ENCODE measurements at regions not wholly inside any gene's neighbourhood (a gene's known extent, or its start where the extent isn't known, plus 50 kb on each side); places are given as distances from the start of the nearest gene placed in this dataset.

DNA sequence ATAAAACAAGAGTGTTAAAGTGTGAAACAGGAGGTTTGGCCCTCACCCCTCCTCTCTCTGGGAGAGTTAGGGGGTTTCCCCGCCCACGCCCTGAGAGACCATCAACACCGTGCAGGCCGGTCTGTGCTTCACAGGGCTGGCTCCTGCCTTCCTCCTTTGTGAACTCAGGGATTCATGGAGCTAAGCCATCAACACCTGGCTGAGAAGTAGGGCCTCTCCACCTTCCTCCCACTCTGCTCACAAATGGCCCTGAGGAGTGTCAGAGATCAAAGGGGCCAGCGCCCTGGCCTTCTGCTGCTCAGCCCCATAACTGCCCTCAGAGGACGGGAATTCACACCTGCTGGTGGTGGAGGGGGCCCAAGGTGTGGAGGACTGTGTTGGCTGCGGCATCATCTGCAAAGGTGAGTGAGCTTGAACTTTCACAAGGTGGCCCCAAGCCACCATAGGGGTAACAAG, 88.6 kb downstream of the PSMB1 start:
- intact Hi-C loops (cut with DNase I; ENCODE audit: low total_unique reads), result no loop called here
- 65 to 88% (median 70%) methylated on average over 5 to 7 of the region's 7 CpGs for WGBS, 5 donors

DNA sequence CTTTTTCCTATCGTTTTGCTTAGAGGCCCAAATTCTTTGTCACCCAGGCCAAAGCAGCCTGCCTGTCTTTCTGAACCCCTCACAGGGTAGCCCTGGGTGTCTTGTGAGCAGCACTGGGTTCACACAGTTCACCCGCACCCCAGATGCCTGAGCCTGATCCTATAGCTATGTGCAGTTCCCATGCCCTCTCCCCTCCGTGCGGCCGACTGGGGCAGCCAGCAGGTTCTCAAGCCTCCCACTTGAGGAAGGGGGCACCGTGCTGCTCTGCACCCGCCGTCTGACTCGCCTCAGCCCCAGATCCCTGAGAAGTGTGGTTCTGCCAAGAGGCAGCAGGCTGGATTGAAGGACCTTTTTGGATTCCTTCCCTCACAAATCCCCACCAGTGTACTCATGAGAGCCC, 89.0 kb downstream of the PSMB1 start:
- TF ChIP-seq EP300 (IDR thresholded peaks at IDR 0.05), result no peak
- TF ChIP-seq POLR2A (IDR thresholded peaks at IDR 0.05), result no peak
- TF ChIP-seq, protein P1, sequence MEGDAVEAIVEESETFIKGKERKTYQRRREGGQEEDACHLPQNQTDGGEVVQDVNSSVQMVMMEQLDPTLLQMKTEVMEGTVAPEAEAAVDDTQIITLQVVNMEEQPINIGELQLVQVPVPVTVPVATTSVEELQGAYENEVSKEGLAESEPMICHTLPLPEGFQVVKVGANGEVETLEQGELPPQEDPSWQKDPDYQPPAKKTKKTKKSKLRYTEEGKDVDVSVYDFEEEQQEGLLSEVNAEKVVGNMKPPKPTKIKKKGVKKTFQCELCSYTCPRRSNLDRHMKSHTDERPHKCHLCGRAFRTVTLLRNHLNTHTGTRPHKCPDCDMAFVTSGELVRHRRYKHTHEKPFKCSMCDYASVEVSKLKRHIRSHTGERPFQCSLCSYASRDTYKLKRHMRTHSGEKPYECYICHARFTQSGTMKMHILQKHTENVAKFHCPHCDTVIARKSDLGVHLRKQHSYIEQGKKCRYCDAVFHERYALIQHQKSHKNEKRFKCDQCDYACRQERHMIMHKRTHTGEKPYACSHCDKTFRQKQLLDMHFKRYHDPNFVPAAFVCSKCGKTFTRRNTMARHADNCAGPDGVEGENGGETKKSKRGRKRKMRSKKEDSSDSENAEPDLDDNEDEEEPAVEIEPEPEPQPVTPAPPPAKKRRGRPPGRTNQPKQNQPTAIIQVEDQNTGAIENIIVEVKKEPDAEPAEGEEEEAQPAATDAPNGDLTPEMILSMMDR (IDR thresholded peaks at IDR 0.05), result no peak
- no peak for TF ChIP-seq POLR2AphosphoS5 (IDR thresholded peaks at IDR 0.05)
- Histone ChIP-seq H3K4me1 (peaks cover 0 to 10% (median 3%) of the 10 kb centered on the region in 4 donors), H3K27me3 (peaks cover 0 to 14% (median 0%) of the 10 kb centered on the region in 3 donors), H3K9me3 (no peaks in the 10 kb centered on the region), H3K27ac (no peak overlapping the region), H3K36me3 (no peaks in the 10 kb centered on the region), H3K4me3 (no peak overlapping the region)
- DNase-seq, result no peak
- intact Hi-C loops (cut with DNase I; ENCODE audit: low total_unique reads), result no loop called here
- 74 to 85% (median 77%) methylated on average over 9 of the region's 9 CpGs for WGBS, 5 donors

More for the DNA sequence above, 88.6 kb downstream of the PSMB1 start:
- no peak for DNase-seq
- Histone ChIP-seq H3K4me1 (peaks cover 0 to 9% (median 2%) of the 10 kb centered on the region in 4 donors), H3K4me3 (no peak overlapping the region), H3K27ac (no peak overlapping the region), H3K9me3 (no peaks in the 10 kb centered on the region), H3K27me3 (peaks cover 0 to 14% (median 0%) of the 10 kb centered on the region in 3 donors), H3K36me3 (no peaks in the 10 kb centered on the region)
- TF ChIP-seq POLR2A (IDR thresholded peaks at IDR 0.05) (no peak), EP300 (IDR thresholded peaks at IDR 0.05) (no peak), POLR2AphosphoS5 (IDR thresholded peaks at IDR 0.05) (no peak)
- TF ChIP-seq, protein P1 (IDR thresholded peaks at IDR 0.05), result no peak

DNA sequence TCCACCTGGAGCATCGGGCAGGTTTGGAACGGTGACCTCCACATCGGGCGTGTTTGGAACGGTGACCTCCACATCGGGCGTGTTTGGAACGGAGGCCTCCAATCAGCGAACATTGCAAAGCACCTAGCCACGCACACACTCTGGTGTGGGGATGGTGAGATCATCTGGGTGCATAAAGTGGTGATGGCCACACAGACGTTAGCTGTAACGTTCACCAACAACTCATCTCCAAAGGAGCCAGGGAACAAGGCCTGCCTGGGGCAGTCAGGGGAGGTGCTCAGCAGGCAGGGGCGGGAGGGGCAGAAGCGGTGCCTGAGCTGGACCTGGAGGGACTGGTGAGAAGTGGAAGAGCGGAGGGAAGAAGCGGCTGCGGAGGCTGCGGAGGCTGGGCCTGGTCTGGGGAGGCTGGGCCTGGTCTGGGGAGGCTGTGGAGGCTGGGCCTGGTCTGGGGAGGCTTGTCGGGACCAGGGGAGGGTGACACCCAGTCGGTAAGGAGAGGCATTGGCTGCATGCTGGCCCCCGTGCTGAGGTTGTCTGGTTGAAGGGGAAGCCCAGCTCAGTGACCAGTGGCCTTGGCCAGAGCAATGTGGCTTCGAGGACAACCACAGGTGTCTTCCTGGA, 89.9 kb downstream of the PSMB1 start:
- H3K27me3 ChIP-seq, result peaks cover 0 to 14% (median 0%) of the 10 kb centered on the region in 3 donors
- no peak overlapping the region for H3K27ac ChIP-seq
- no peaks in the 10 kb centered on the region for H3K36me3 ChIP-seq
- no peak overlapping the region for H3K4me3 ChIP-seq
- 86 to 91% (median 87%) methylated on average over 15 to 22 of the region's 22 CpGs for WGBS, 5 donors
- no peak for TF ChIP-seq POLR2AphosphoS5 (IDR thresholded peaks at IDR 0.05)
- TF ChIP-seq EP300 (IDR thresholded peaks at IDR 0.05), result no peak
- TF ChIP-seq, protein P1 (IDR thresholded peaks at IDR 0.05), result no peak
- TF ChIP-seq POLR2A (IDR thresholded peaks at IDR 0.05), result no peak
- intact Hi-C loops (cut with DNase I; ENCODE audit: low total_unique reads), result no loop called here
- no peak for DNase-seq
- H3K4me1 ChIP-seq, result peaks cover 0 to 10% (median 3%) of the 10 kb centered on the region in 4 donors
- H3K9me3 ChIP-seq, result no peaks in the 10 kb centered on the region

DNA sequence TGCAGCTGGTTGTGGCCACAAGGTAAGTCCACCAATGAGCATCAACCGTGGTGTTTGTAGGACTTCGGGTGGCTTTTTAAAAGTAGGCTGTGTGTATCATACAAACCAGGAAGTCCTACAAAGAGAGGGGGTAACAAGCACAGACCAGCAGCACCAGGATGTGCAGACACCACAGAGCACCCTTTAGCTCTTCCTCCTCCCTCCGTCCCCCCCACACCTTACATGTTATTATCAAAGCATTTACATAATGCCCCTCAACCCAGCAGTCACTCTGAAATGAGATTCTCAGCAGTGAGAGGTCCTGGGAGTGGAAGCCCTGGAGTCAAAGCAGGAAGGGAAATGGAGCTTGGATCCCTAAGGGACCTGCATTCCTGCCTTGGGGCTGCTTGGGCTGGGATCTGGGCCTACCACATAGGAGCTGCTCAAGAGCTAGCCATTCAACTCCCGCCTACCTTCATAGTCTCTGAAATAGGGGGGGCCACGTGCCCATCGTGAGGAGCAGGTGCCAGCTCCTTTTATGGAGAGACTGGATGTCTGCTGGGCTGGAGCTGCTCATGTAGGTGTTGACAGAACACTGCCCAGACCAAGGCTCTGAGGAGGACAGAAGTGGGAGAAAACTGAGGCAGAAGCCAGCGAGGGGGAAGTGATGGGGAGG, 90.6 kb downstream of the PSMB1 start:
- no peak overlapping the region for H3K4me3 ChIP-seq
- H3K9me3 ChIP-seq, result no peaks in the 10 kb centered on the region
- no peaks in the 10 kb centered on the region for H3K36me3 ChIP-seq
- TF ChIP-seq POLR2A (IDR thresholded peaks at IDR 0.05) (no peak), EP300 (IDR thresholded peaks at IDR 0.05) (no peak), POLR2AphosphoS5 (IDR thresholded peaks at IDR 0.05) (no peak)
- TF ChIP-seq, protein P1 (IDR thresholded peaks at IDR 0.05), result no peak
- DNase-seq, result no peak
- H3K4me1 ChIP-seq, result peaks cover 0 to 10% (median 3%) of the 10 kb centered on the region in 4 donors
- intact Hi-C loops (cut with DNase I; ENCODE audit: low total_unique reads), result no loop called here
- peaks cover 0 to 14% (median 0%) of the 10 kb centered on the region in 3 donors for H3K27me3 ChIP-seq
- WGBS, 5 donors, result 70 to 81% (median 76%) methylated on average over 7 of the region's 7 CpGs
- no peak overlapping the region for H3K27ac ChIP-seq

Measured in stomach (tissue), 8 donors.